Ascending aorta (tissue), 2 donors: ENCODE measurements at regions not wholly inside any gene's neighbourhood (a gene's known extent, or its start where the extent isn't known, plus 50 kb on each side); places are given as distances from the start of the nearest gene placed in this dataset.

Experiments used
- DNase-seq, 2 donors: peaks; one replicate each; pipeline ENCODE4 v3.0.0-alpha.2; 2019; ENCODE audit warnings: low spot score in 2 of 2
- H3K27ac ChIP-seq, 2 donors: fragments of 200-600 bp; sonication (generic); one replicate each; pipeline ENCODE4 v1.5.1; 2016 to 2017; ENCODE audit warnings: mild to moderate bottlenecking in 1 of 2
- H3K27me3 ChIP-seq: fragments of 200-600 bp; sonication (generic); one replicate; pipeline ENCODE4 v1.5.1; 2017
- H3K36me3 ChIP-seq, 2 donors: fragments of 200-600 bp; sonication (generic); one replicate each; pipeline ENCODE4 v1.5.1; 2016
- H3K4me1 ChIP-seq, 2 donors: fragments of 200-600 bp; sonication (generic); one replicate each; pipeline ENCODE4 v1.5.1; 2016 to 2017; ENCODE audit warnings: mild to moderate bottlenecking in 1 of 2
- H3K4me3 ChIP-seq, 2 donors: fragments of 200-600 bp; sonication (generic); one replicate each; pipeline ENCODE4 v1.5.1; 2016 to 2017; ENCODE audit warnings: mild to moderate bottlenecking in 1 of 2
- H3K9me3 ChIP-seq, 2 donors: fragments of 200-600 bp; sonication (generic); one replicate each; pipeline ENCODE4 v1.5.1; 2016
- CTCF ChIP-seq, 3 experiments: fragments of 200-600 bp in 2 of 3; fragments of 450-650 bp in 1 of 3; sonication (generic) in 2 of 3; IDR thresholded peaks; one replicate each; pipeline ENCODE4 v1.5.1; 2016 to 2019; ENCODE audit warnings: antibody characterized with exemption in 3 of 3, mild to moderate bottlenecking in 1 of 3, moderate library complexity in 1 of 3
- intact Hi-C: fragments of 100-400 bp; cut with DNase I; formaldehyde crosslinking; loops from one replicate; pipeline ENCODE4 v1.15.1; 2023

DNA sequence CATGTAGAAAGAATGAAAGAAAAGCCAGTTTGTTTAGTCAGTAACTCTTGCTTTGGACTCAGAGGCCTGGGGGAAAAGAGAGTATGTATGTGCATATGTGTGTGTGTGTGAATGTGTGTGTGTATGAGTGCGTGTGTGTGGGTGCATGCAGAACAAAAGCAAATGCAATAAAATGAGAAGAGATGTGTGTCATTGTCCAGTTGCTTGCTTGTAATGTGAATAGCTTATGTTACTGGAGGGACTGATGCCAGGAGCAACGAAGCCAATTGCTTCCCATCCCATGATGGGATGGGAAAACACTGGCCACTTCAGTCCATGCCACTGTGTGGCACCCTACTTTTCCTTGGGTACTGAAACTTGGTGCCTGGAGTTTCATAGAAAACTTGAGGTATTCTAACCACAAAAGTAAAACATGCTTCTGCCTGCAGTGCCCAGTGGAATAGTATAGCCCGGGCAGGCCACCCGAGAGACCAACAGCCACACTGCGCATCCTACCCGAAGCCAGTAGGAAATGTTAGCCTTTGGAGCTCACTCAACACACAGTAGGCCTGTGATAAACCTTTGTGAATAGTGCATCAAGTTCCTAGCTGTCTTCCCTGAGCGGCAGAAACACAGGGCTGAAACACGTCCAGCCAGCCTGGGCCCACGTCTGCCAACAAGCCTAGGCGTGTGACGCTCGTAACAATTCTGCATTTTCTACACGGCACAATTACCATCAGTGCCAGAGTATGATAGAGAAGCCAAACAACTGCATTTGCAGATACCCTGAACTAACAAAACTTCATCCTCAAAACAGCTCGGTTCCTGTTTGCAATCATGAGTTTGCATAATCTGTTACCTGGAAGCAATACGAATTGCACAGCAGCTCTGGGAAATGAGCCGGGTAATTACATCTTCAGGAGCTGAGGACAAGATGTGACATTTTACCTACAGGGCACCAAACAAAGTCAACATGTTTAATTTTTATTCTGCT is 198.1 kb downstream of the SYK start:
- Histone ChIP-seq H3K4me1 (no peaks in the 10 kb centered on the region), H3K27me3 (no peaks in the 10 kb centered on the region), H3K9me3 (no peaks in the 10 kb centered on the region), H3K4me3 (no peak overlapping the region), H3K36me3 (no peaks in the 10 kb centered on the region), H3K27ac (no peak overlapping the region)
- TF ChIP-seq CTCF (IDR thresholded peaks at IDR 0.05) = no peak
- no peak for DNase-seq
- intact Hi-C loops = no loop called here

DNA sequence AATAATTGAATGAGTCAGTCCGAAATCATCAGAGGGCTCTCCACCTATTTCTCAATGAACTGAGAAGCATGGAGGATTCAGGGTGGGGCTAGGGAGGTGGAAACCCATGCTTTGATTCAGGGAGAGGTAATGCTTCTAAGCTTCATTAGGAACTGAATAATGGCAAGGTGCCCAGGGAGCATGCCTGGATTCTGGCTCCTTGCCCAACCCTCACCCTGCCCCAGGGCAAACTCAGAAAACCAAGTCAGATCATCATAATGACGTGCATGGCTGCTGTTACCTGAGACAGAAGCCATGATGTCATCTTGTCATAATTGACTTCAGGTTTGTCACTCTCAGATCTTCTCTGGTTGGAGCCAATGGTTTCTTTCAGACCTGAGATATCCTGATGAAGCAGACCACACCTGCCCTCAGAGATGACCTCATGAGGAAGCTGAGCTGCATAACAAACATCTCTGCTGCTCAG is 199.6 kb downstream of the SYK start:
- TF ChIP-seq CTCF (IDR thresholded peaks at IDR 0.05) = no peak
- intact Hi-C loops = no loop called here
- Histone ChIP-seq H3K4me3 (no peak overlapping the region), H3K27me3 (no peaks in the 10 kb centered on the region), H3K36me3 (no peaks in the 10 kb centered on the region), H3K27ac (no peak overlapping the region), H3K4me1 (no peaks in the 10 kb centered on the region), H3K9me3 (no peaks in the 10 kb centered on the region)
- no peak for DNase-seq

DNA sequence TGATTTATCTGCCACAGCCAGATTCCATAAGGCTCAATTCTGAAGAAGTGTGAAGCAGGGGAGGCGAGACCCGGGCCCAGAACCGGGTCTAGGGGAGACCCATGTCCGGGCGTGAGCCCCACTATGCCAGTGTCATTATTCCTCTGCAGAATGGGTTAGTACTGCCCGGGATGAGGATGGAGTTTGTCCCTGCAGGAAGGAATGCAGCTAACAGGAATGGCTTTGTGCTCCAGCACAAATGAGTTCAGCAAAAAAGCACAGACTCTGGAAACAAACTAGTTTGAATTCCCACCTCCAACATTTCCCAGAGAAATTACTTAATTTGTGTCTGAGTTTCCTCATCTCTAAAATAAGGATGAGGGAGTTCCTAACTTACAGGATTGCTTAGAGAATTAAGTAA is 202.9 kb downstream of the SYK start:
- H3K36me3 ChIP-seq = no peaks in the 10 kb centered on the region
- TF ChIP-seq CTCF (IDR thresholded peaks at IDR 0.05) = no peak
- no peak for DNase-seq
- no peak overlapping the region for H3K27ac ChIP-seq
- no peaks in the 10 kb centered on the region for H3K4me1 ChIP-seq
- H3K4me3 ChIP-seq = no peak overlapping the region
- intact Hi-C loops = no loop called here
- H3K9me3 ChIP-seq = no peaks in the 10 kb centered on the region
- H3K27me3 ChIP-seq = no peaks in the 10 kb centered on the region

DNA sequence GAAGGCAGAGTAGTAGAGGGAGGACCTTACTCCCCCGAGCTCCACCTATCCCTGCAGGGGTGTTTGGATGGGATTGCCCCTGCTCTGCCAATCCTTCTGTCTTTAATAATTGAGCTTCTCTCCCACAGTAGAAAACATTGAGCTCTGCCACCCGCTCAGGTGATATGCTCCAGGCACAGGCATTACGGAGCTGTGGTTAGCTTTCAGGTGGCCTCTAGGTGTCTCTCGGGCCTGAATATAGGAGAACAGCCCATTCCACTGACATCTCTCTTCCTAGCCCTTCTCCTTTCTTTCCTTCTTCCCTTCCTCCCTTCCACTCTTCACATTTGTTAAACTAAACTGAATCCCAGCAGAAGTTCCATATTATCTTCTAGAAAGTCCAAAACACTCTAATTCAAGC is 203.4 kb downstream of the SYK start:
- Histone ChIP-seq H3K4me3 (no peak overlapping the region), H3K9me3 (no peaks in the 10 kb centered on the region), H3K36me3 (no peaks in the 10 kb centered on the region), H3K4me1 (no peaks in the 10 kb centered on the region), H3K27me3 (no peaks in the 10 kb centered on the region), H3K27ac (no peak overlapping the region)
- no peak for TF ChIP-seq CTCF (IDR thresholded peaks at IDR 0.05)
- intact Hi-C loops = no loop called here
- no peak for DNase-seq

DNA sequence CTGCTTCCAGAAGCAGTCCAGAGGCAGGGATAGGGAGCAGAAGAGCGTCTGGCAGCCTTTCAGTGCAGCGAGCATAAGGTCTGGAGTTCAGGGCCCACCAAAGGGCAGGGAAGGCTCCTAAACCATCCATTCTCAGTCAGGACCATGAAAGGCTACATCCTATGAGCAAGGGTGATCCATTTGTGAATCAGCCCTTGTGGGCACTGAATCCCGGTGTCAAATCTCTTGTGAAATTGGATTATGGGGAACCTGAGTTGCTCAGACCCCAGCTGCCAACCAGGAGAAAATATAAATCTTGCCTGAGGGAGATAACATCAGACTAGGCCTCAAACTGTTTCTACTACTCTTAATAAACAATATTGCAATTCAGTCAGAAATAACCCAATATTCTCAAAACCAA is 204.4 kb downstream of the SYK start:
- TF ChIP-seq CTCF (IDR thresholded peaks at IDR 0.05) = no peak
- no peak for DNase-seq
- H3K9me3 ChIP-seq = no peaks in the 10 kb centered on the region
- H3K4me3 ChIP-seq = no peak overlapping the region
- H3K27me3 ChIP-seq = no peaks in the 10 kb centered on the region
- no peaks in the 10 kb centered on the region for H3K36me3 ChIP-seq
- no peak overlapping the region for H3K27ac ChIP-seq
- intact Hi-C loops = no loop called here
- H3K4me1 ChIP-seq = no peaks in the 10 kb centered on the region
